HepG2 (cell line): ENCODE measurements at regions not wholly inside any gene's neighbourhood (a gene's known extent, or its start where the extent isn't known, plus 50 kb on each side); places are given as distances from the start of the nearest gene placed in this dataset.

ENCODE experiments used
- ATAC-seq: fragments of 200-7000 bp; cut with Tn5 transposase; 3 replicates; pipeline ENCODE4 v1.9.1; 2020; ENCODE audit warnings: mild to moderate bottlenecking, moderate library complexity
- BruUV-seq: library from RNA; stranded (reverse); fragments of 400-500 nt; replicated peaks from 2 replicates; lab custom pipeline; 2021; lab: Mats Ljungman, UMichigan
- CTCF ChIA-PET: fragments of 300-600 bp; formaldehyde crosslinking; extraction: SDS; loops from one replicate; lab custom pipeline; 2021; ENCODE audit warnings: low total read pairs, inconsistent platforms, low intra/inter-chr PET ratio; lab: Yijun Ruan, JAX
- POLR2A ChIA-PET: fragments of 350-600 bp; sonication (Branson Sonifier 250); formaldehyde crosslinking; loops from one replicate; lab custom pipeline; 2020; ENCODE audit warnings: antibody characterized with exemption, inconsistent platforms; lab: Yijun Ruan, JAX
- DNase-seq: peaks from one replicate; pipeline ENCODE4 v3.0.0-alpha.2; 2015; ENCODE audit warnings: low spot score
- FAIRE-seq: peaks from 3 replicates; lab custom pipeline; 2011; peaks lifted over from hg19 to GRCh38; lab: Jason Lieb, UNC
- H2AFZ ChIP-seq: one replicate; pipeline ENCODE4 v1.6.1; 2011; ENCODE audit warnings: low read length, inconsistent platforms
- H3K27ac ChIP-seq: fragments of 300-600 bp; 3 replicates; pipeline ENCODE4 v1.8.0; 2011; ENCODE audit warnings: mixed run types, mild to moderate bottlenecking, mixed read lengths, low read length, inconsistent platforms; ENCODE audit not compliant: insufficient read depth; ENCODE audit errors: extremely low read length
- H3K27me3 ChIP-seq, 2 experiments: fragments of 200-600 bp in 1 of 2; 2 replicates in 1 of 2; 3 replicates in 1 of 2; pipeline versions ENCODE4 v1.6.0 to v1.8.0; 2011; ENCODE audit warnings: low read length in 2 of 2, mild to moderate bottlenecking in 2 of 2, moderate library complexity in 2 of 2, inconsistent platforms in 1 of 2; ENCODE audit not compliant: insufficient read depth in 2 of 2, control insufficient read depth in 1 of 2
- H3K36me3 ChIP-seq, 2 experiments: fragments of 200-600 bp in 1 of 2; replicated peaks in 1 of 2; 2 replicates in 1 of 2; 3 replicates in 1 of 2; pipeline versions ENCODE4 v1.5.1 to v1.8.0; 2011; ENCODE audit warnings: low read length in 2 of 2, inconsistent platforms in 1 of 2; ENCODE audit not compliant: insufficient read depth in 2 of 2, control insufficient read depth in 1 of 2
- H3K4me1 ChIP-seq: 2 replicates; pipeline ENCODE4 v1.5.1; 2012; ENCODE audit warnings: low read length, inconsistent platforms; ENCODE audit not compliant: insufficient read depth
- H3K4me2 ChIP-seq: 2 replicates; pipeline ENCODE4 v1.6.0; 2011; ENCODE audit warnings: low read depth, low read length, inconsistent platforms
- H3K4me3 ChIP-seq, 3 experiments: fragments of 200-600 bp in 1 of 3; sonication (generic), shearing (Covaris generic) in 1 of 3; replicated peaks in 1 of 3; 2 replicates each; pipeline ENCODE4 v1.5.1; 2011 to 2016; ENCODE audit warnings: low read length in 3 of 3, inconsistent platforms in 2 of 3, low read depth in 2 of 3, mild to moderate bottlenecking in 2 of 3, control low read depth in 1 of 3, mixed read lengths in 1 of 3; ENCODE audit not compliant: insufficient read depth in 1 of 3
- H3K79me2 ChIP-seq: one replicate; pipeline ENCODE4 v1.6.1; 2011; ENCODE audit warnings: low read length, inconsistent platforms; ENCODE audit not compliant: insufficient read depth
- H3K9ac ChIP-seq: 2 replicates; pipeline ENCODE4 v1.6.0; 2011; ENCODE audit warnings: mild to moderate bottlenecking, low read depth, low read length, inconsistent platforms; ENCODE audit not compliant: insufficient read depth
- H3K9me3 ChIP-seq: 2 replicates; pipeline ENCODE4 v1.5.1; 2012; ENCODE audit warnings: mild to moderate bottlenecking, low read length
- H4K20me1 ChIP-seq: 2 replicates; pipeline ENCODE4 v1.6.0; 2011; ENCODE audit warnings: inconsistent platforms, mild to moderate bottlenecking, low read length, moderate library complexity; ENCODE audit not compliant: insufficient read depth
- CBX1 ChIP-seq: IDR thresholded peaks from one replicate; pipeline ENCODE4 v1.6.1; 2016; ENCODE audit warnings: antibody characterized with exemption, low read depth
- CREM ChIP-seq, 2 experiments: sonication (generic) in 1 of 2; formaldehyde crosslinking in 1 of 2; IDR thresholded peaks; 2 replicates each; pipeline versions ENCODE4 v1.4.0 to v1.6.1; 2016 to 2020; ENCODE audit warnings: antibody characterized with exemption in 1 of 2, mild to moderate bottlenecking in 1 of 2, missing genetic modification reagents in 1 of 2
- HDAC1 ChIP-seq: sonication (generic); formaldehyde crosslinking; IDR thresholded peaks from 2 replicates; pipeline ENCODE4 v1.5.1; 2020; ENCODE audit warnings: mild to moderate bottlenecking, missing genetic modification reagents
- HNF1B ChIP-seq: sonication (generic); formaldehyde crosslinking; IDR thresholded peaks from 2 replicates; pipeline ENCODE4 v1.5.1; 2020; ENCODE audit warnings: mild to moderate bottlenecking, moderate library complexity, missing genetic modification reagents
- HOXD1 ChIP-seq: sonication (generic); formaldehyde crosslinking; IDR thresholded peaks from 2 replicates; pipeline ENCODE4 v1.5.0; 2020; ENCODE audit warnings: missing genetic modification reagents
- LBX2 ChIP-seq: sonication (generic); formaldehyde crosslinking; IDR thresholded peaks from 2 replicates; pipeline ENCODE4 v1.5.0; 2020; ENCODE audit warnings: missing genetic modification reagents, mild to moderate bottlenecking, borderline replicate concordance
- ZBED4 ChIP-seq: sonication (generic); formaldehyde crosslinking; IDR thresholded peaks from 2 replicates; pipeline ENCODE4 v1.4.0; 2020; ENCODE audit warnings: missing genetic modification reagents, borderline replicate concordance
- ZBTB2 ChIP-seq: sonication (generic); formaldehyde crosslinking; IDR thresholded peaks from 2 replicates; pipeline ENCODE4 v1.8.0; 2022; ENCODE audit warnings: low read depth, missing genetic modification reagents
- ZFP41 ChIP-seq: sonication (generic); formaldehyde crosslinking; IDR thresholded peaks from 2 replicates; pipeline ENCODE4 v1.4.0; 2020; ENCODE audit warnings: mild to moderate bottlenecking, missing genetic modification reagents, borderline replicate concordance
- ZNF138 ChIP-seq: sonication (generic); formaldehyde crosslinking; IDR thresholded peaks from 2 replicates; pipeline ENCODE4 v1.5.0; 2020; ENCODE audit warnings: mild to moderate bottlenecking, low read depth, missing genetic modification reagents
- WGBS: methylation state at CpG from one replicate; pipeline ENCODE4 v1.1.6; 2017; ENCODE audit warnings: low lambda C conversion rate; 5-methylcytosine and 5-hydroxymethylcytosine counted together
- in situ Hi-C: cut with HindIII; loops from 2 replicates; pipeline ENCODE4 v1.10.0; 2017; ENCODE audit warnings: low pct_unique_long_range_greater_than_20kb; ENCODE audit not compliant: extremely low pct_ligation_motif_present
- intact Hi-C: fragments of 100-400 bp; cut with micrococcal nuclease; formaldehyde crosslinking; loops from one replicate; pipeline ENCODE4 v1.10.0; 2022; ENCODE audit not compliant: unreplicated experiment

- TF ChIP-seq ZBED4: no peak
Observed at GRCh38 chr1:239516579-239516978, 130.2 kb downstream of the CHRM3 start (continued).

- CTCF ChIA-PET: no interaction called here
- no peak overlapping the region for H3K9ac ChIP-seq
- peaks cover 63% of the 10 kb centered on the region for H3K9me3 ChIP-seq
- no peak overlapping the region for H3K4me2 ChIP-seq
- no peak for ATAC-seq
- POLR2A ChIA-PET: no interaction called here
- intact Hi-C loops (no loop called here), in situ Hi-C loops (no loop called here)
- FAIRE-seq: no peak
- DNase-seq: no peak
- no peaks in the 10 kb centered on the region for H3K27me3 ChIP-seq
- no peak overlapping the region for H3K27ac ChIP-seq
- H2AFZ ChIP-seq: no peak overlapping the region
- no TSS peak for BruUV-seq
- no peaks in the 10 kb centered on the region for H3K4me1 ChIP-seq
- no peaks in the 10 kb centered on the region for H4K20me1 ChIP-seq
- WGBS: 2% methylated on average over 4 of the region's 4 CpGs
- H3K4me3 ChIP-seq: no peak overlapping the region
- no peaks in the 10 kb centered on the region for H3K36me3 ChIP-seq
- H3K79me2 ChIP-seq: no peaks in the 10 kb centered on the region
- TF ChIP-seq ZFP41 (CRISPR knock-in tag): no peak
- TF ChIP-seq CREM (IDR thresholded peaks at IDR 0.05): no peak
- no peak for TF ChIP-seq CREM (CRISPR knock-in tag; IDR thresholded peaks at IDR 0.05)
- no peak for TF ChIP-seq ZBTB2
- no peak for TF ChIP-seq CBX1
- no peak for TF ChIP-seq HOXD1
- TF ChIP-seq LBX2: no peak
- TF ChIP-seq ZNF138: no peak
- TF ChIP-seq HNF1B (CRISPR knock-in tag): no peak
- no peak for TF ChIP-seq HDAC1 (CRISPR knock-in tag)
Observed at GRCh38 chr1:239526391-239526790, 140.0 kb downstream of the CHRM3 start.
